NCI-H128 (cell line): ENCODE measurements at regions not wholly inside any gene's neighbourhood (a gene's known extent, or its start where the extent isn't known, plus 50 kb on each side); places are given as distances from the start of the nearest gene placed in this dataset.

Experiments
- DNase-seq: peaks from one replicate; lab custom pipeline; 2025; ENCODE audit not compliant: unreplicated experiment; lab: John Stamatoyannopoulos, UW

GRCh38 chr2:147482111-147482895 is 362.5 kb upstream of the ACVR2A start:
- DNase-seq: no peak

GRCh38 chr2:147479358-147479757 is 365.5 kb upstream of the ACVR2A start:
- no peak for DNase-seq

GRCh38 chr2:147473075-147473474 is 371.8 kb upstream of the ACVR2A start:
- DNase-seq: no peak

GRCh38 chr2:147471126-147471525 is 373.7 kb upstream of the ACVR2A start:
- no peak for DNase-seq

- peak; percentile 19 for DNase-seq
Measured at GRCh38 chr2:147469471-147469870, 375.4 kb upstream of the ACVR2A start.

GRCh38 chr2:147468963-147469362 is 375.9 kb upstream of the ACVR2A start:
- DNase-seq: no peak

GRCh38 chr2:147468349-147468748 is 376.5 kb upstream of the ACVR2A start:
- DNase-seq: no peak

- DNase-seq: no peak
Measured at GRCh38 chr2:147467441-147467840, 377.4 kb upstream of the ACVR2A start.

- no peak for DNase-seq
Measured at GRCh38 chr2:147464737-147465357, 380.0 kb upstream of the ACVR2A start.

- no peak for DNase-seq
Measured at GRCh38 chr2:147463881-147464520, 380.8 kb upstream of the ACVR2A start.

DNA sequence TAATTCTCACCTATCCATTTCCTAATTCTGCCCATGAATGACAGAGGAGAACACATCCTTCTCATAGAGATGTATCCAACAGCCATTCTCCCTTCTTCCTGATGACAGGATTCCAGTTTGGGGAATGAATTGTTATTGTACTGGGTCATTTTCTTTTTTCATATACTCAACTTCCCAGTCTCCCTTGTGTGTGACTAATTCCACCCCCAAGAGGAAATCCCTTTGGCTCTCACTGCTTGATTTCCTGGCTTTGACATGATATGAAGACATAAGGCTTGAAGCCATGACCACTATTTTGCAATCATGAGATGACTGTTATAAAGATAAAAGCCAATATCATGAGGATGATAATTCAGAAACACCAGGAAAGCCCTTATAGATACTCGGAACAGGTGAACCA is 384.7 kb upstream of the ACVR2A start:
- no peak for DNase-seq

GRCh38 chr2:147456779-147457178 is 388.1 kb upstream of the ACVR2A start:
- DNase-seq: no peak

DNA sequence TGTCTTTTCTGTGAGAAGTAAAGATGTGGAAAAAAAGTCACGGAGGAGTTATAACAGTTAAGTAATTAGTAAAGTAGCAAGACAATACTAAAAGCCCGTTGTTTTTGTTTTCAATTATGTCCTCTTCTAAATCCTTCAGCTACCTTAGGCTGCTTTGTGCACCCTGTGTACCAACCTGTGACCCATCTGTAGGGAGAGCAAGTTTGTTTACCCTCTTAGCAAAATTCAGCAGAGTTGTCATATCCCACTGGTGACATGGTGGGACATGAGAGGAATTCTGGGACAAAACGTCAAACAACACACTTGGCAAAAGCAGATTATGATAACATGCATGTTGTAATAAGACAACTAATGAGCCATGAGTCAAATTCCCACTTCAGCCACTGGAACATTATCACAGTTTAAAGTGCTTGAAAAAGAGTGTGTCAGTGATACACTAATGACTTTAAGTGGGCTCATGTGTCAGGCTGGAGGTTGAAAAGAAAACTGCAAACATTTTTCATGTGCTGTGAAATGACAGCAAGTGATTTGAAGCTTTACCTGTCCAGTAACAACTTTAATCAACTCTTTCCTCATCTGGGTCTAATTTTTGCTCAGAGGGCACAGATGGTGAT is 392.8 kb upstream of the ACVR2A start:
- peak; percentile 49 for DNase-seq

DNA sequence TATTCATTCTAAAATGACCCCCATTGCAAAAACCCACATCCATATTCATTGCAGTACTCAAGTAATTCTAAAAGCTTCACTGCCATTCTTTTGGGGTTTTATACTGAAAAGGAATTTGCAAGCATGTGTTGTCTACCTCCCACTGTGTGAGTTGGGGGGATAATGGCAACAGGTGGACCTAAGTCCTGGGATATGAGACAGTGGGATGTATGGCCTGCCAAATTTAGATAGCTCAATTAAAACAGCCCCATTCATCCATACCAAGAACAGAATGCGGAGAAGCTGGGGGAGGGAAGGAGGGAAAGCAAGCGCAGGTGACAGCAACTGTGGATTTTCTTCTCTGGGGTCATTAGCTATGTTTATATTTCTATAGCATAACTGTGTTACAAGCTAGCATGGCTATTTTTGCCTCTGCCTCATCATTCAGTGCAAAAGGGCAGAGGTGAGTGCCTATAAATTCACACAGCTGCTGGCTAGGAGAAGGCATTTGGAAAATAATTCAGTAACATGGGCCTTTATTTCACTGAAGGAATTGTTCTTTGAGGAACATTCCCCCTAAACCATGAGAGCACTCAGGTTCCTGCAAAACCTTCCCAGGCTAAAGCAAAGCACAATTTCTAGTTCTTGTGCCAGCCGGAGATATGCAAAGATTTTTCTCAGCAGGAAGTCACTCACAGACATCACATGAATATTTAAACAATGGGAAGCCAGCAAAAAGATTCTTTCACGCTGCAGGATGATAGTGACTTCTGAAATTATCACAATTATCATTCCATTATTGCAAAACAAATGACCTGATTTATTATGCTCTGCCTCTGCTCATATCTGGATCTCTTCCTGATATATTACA is 393.9 kb upstream of the ACVR2A start:
- no peak for DNase-seq

DNA sequence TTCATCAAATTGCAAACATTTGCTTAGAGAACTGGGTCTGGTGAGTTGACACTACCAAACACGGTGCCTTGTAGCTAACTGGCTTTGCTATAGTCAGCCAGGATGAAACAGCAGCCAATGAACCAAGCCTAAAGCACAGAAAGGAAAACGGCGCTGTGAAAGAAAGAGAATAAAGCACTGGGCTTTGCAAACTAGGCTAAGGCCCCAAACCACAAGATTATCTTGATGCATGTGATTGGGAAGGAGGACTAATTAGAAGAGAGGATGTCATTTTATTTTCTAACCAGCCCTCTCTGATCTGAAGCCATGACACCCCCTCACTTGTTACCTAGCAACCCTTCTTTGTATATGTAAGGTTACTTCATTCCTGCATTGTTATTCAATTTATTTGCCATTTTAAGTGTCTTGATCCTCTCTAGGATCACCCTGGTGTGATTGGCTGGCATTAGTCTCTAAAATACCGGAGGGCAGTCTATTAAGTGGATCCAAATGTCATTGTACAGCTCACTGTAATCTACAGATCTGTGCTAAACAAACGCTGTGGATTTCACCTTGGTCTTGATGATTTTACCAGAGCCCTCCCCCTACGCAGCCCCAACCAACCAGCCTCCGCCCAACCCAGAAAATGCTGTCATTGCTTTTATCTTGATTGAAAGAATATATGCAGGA is 395.4 kb upstream of the ACVR2A start:
- no peak for DNase-seq

GRCh38 chr2:147442816-147443215 is 402.0 kb upstream of the ACVR2A start:
- peak; percentile 74 for DNase-seq

GRCh38 chr2:147441182-147441581 is 403.6 kb upstream of the ACVR2A start:
- no peak for DNase-seq

- peak; percentile 65 for DNase-seq
Measured at GRCh38 chr2:147440734-147441133, 404.1 kb upstream of the ACVR2A start.

DNA sequence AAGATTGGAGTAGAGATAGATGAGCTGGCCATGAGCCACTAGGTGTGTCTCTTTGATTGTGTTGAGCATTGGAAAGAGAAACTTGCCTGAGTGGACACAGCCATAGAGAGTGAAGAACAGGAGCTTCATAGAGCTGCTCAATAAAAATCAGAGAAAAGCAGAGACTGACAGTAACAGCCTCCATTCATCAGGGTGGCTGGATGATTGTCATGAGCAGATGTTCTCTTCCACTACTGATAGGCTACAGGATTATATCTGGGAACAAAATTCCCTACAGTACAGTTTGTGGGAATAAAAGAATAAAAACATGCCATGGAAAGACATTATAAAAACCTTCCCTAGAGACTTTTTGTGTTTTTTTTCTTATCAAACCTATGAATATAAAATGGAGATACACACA is 404.8 kb upstream of the ACVR2A start:
- no peak for DNase-seq

DNA sequence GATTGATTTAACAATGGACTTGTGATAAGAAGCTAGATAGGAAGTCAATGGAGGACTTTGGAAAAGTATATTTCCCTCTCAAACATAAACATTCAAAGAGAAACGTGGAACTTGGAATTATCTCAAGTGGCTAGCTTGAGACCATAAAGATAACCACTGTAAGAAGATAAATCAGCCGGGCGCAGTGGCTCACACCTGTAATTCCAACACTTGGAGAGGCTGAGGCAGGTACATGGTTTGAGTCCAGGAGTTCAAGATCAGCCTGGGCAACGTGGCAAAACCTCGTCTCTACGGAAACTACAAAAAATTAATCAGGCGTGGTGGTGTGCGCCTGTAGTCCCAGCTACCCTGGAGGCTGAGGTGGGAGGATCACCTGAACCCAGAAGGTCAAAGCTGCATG is 405.9 kb upstream of the ACVR2A start:
- no peak for DNase-seq
